NCI-H2227 (cell line): ENCODE measurements at regions not wholly inside any gene's neighbourhood (a gene's known extent, or its start where the extent isn't known, plus 50 kb on each side); places are given as distances from the start of the nearest gene placed in this dataset.

Source experiments
- DNase-seq: peaks from one replicate; lab custom pipeline; 2025; ENCODE audit not compliant: unreplicated experiment; lab: John Stamatoyannopoulos, UW

DNA sequence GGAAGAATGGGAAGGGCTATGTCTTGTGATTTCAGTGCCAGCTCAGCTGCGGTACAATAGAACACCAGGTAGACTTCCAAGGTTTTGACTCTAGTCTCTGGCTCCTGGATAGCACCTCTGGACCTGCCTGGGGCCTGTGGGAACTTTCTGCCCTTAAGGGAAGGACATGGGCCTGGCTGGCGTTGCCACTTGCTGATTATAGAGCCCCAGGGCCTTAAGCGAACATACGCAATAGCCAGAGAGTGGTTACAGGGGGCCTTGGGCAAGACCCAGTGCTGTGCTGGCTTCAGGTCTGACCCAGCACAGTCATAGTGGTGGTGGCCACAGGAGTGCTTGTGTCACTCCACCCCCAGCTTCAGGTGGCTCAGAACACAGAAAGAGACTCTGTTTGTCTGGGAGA is 131.1 kb upstream of the COL21A1 start:
- no peak for DNase-seq

DNA sequence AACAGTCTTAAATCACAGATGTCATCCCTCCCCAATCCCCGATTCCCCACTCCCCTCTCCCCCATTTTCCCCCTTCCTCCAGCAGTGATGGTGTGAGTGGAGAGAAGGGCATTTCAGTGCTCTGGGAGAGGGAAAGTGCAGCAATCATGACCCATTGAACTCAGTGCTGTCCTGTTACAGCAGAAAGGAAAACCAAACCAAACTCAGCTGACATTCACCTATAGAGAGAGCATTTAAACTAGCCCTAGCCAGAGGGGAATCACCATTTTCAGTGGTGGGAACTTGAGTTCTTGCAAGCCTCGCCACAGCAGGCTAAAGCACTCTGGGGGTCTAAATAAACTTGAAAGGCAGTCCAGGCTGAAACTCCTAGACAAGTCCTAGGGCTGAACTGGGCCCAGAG is 129.9 kb upstream of the COL21A1 start:
- DNase-seq = no peak

DNA sequence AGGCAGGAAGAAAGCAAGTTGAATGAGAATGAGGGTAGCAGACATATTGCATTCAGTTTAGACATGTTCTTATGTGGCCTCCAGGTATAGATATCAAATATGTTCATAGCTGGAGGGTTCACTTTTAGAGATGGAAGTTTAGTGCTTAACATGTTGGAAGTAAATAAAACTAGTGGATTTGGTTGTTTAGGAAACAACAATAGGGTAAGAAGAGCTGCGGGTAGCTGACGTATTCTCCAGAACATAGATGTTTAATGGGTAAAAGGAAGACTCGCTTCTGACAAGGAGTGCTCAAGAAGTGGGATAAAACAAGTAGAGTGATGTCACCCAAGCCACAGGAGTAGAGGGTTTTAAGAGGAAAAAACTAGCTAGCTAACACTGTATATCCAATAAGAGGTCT is 128.4 kb upstream of the COL21A1 start:
- no peak for DNase-seq

DNA sequence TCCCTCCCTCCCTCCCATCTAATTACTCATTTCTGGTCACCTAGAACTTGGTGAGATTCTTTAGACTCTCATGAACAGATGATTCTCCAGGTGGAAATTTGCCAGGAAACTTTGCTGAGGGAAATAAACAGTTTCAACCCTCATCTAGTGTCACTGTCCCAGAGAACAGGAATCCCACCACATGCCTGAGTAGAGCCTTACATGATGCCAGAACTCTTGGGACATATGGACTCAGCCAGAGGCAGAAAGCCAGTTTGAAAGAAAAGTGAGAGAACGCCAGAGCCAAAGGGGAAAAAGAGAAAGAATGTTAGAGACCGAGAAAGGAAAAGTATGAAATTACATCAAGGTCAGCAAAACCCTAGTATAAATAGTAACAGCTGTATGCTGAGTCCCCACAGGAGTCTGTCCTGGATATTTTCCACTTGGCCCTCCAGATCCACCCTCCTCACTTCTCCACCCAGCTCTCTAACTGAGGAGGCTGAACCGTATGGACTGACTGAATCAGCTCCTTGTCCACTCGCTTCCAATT is 127.5 kb upstream of the COL21A1 start:
- no peak for DNase-seq

DNA sequence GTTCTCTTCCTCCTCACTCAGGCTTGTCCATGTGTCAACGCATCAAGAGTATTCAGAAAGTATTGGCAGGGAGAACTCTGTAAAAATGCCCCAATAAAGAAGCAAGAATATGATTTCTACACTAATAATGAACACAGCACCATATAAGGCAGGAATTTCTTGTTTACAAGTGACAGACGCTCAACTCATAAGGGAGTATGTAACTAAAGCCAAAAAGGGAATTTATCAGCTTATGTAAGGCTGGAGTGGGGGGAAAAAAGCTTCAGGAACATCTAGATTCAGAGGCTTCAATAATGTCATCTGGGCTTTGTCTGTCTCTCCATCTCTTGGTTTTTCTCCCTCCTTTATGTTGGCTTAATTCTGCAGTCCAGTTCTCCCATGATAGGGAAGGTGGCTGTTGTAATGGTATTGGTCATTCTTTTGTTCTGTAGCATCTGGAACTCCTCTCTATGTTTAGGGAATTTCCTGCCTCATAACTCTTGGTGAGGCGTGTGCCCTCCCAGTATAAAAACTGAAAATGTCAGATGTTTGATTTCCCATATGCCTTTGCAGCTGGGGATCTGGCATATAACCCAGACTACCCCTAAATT is 125.1 kb upstream of the COL21A1 start:
- no peak for DNase-seq

DNA sequence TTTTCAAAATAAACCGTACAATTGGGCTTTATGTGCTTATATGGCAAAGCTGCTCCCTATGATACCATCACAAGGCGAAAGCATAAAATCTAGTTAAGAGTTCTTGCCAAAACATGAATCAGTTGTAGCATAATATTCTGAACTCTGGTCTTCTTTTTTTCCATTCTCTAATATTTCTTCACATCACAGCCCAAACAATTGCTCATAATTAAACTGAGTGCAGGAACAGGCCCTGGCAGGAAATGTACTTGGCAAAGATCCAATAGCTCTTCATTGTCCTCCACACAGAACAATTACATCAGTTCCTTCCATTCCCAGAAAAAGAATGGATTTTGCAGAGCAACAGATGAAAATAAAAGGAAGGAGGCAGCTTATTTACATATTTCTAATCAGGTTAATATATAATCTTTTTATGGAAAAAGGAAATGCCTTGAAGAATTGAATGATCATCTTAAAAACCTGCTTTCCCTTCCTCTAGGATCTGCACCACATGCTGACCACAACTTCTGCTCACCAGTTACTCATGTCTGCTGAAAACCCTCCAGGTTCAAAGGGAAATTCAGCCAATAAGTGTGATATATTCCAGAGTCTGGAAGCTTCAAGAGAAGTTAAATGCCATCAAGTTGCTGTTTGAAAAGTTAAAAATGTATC is 123.3 kb upstream of the COL21A1 start:
- DNase-seq = peak; percentile 34

DNA sequence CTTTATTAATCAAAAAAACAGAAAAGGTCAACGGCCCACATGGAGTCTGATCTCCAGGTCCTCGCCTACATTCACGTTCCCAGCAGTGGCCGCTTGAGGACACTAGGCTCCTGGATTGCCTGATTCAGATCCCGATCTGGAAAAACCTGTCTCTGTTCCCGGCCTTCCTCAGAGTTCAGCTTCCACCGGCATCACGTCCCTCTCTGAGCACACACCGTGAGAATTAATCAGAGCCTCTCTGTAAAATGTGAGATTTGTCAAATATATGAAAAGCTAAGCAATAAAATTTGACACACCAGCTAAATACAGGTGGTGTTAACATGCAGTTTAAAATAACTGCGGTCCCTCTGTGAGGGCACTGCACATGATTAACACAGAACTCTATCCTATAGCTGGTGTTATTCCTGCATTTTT is 122.8 kb upstream of the COL21A1 start:
- no peak for DNase-seq

DNA sequence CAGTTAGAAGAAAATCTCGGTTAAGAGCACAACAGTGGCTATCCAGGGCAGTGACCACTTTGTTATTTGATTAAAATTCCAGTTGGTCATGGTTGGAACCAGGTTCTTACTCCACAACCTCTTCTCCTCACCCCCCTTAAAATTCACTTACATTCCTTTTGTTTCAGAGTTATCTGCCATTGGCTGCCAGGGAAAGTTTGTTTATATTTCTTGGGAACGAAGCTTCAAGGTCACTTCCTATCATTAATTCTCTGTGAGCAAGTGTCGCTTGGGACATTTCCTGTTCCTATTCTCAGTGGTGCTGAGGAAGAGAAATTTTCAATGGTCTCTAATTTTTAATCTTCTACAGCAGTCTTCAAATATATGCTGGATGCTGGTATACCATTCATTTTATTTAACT is 121.1 kb upstream of the COL21A1 start:
- DNase-seq = no peak

DNA sequence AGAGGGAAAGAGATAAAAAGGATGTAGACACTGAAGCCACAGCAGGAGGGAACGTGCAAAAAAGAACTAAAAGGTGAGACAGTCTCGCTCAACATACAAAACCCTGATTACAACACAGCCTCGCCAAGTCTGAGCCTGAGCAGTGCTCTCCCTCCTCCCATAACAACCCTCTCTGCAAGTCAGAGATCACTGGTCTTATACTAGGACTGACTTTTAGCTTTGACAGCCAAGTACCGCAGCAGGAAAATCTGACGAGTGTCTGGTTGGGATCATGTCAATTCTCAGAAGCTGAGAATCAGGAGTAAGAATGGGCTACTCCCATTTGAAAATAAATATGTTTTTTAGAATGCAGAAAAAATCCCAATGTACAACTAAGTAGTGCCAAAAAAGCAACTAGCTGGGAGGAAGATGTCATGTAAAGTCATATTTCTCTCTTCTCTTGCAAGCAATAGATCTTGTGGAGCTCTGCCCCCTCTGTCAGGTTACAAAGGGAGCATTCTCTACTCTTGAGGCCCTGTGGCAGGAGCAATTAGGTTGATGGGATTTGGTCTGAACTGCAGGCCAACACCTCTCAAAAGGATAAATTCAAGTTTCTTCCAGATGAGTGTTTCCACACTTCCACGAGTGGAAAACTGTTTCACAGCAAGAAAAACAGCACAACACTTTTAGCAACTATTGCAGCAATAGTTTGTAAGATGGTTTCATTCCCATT is 118.9 kb upstream of the COL21A1 start:
- no peak for DNase-seq

DNA sequence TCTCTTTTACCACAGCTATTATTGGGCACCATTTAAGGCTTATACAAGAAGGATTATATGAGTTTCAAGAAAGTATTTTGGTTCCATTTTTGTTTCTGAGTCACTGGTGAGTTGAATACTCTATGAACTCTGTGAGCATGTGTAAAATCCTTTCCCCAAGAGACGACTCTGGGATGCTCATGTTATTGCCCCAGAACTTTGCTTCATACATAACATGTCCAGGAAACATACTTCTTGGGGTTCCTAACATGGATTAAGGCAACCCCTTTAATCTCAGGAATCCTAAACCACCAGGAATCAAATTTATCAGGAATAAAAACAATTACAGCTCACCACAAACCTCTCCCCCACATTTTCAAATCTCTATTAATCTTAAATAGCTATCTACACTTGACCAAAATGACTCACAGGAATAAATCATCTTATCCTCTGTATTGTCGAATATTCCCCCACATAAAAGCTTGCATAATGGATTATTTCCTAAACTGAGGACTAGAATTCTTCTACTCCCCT is 117.5 kb upstream of the COL21A1 start:
- no peak for DNase-seq

DNA sequence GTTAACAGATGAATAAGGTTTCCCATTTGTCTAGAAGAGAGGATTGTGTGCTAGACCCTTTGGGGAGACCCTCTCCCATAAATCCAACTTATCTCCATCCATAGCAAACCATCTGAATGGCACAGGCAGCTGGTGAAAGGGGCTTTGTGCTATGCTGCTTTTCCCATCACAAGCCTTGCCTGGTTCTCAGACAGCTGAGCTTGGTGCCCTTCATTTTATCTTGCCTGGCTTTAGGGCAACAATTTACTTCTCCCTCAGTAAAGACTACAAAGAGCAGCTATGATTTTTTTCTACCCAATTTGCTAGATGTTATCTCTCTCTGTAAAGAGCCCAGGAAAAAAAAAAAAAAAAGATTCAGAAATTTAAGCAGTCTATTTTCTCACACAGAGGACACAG is 117.0 kb upstream of the COL21A1 start:
- DNase-seq = no peak

DNA sequence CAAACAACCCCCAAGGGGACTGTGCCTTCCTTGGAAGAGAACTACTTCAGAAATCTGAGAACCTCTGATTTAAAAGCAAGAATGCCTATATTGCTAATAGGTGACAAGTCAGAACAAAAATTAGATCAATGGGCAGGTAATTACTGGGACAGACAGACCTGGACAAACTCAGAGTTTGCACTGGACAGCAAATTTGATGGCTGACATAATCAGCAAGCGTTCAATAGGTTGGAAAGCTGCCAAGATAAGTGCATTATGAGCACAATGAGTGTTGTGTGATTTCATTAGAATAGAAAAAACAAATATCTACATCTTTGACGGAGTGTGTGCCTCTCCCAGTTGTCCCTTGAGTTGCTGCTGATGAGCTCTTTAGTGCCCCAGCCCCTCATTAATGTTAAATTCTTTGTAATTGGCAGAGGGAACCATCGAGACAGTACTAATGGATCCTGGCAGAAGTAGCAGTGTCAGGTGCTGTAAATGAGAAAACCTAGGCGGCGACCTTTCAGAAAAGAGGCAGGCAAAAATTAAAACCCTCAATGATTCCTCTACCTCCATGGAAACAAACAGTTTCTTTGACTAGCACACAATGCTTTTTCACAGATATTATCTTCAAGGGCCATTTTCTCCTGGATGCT is 116.5 kb upstream of the COL21A1 start:
- DNase-seq = no peak

DNA sequence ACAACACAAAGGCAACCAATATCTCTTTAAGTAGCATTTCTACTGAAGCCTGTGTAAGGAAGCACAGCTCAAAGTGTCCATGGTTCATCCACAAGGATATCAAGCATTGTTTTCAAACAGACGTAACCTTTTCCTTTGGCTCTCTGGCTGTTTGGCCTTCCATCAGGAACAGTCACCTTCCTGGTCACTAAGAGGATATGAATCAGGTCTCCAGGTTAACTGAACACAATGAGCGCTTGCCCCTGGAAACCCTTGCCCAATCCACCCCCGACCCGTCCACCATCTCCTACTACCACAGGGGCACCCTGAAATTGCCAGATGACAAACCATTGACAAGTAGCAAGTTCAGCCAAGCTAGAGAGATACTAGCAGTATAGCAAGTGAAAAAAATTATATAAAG is 114.4 kb upstream of the COL21A1 start:
- no peak for DNase-seq

DNA sequence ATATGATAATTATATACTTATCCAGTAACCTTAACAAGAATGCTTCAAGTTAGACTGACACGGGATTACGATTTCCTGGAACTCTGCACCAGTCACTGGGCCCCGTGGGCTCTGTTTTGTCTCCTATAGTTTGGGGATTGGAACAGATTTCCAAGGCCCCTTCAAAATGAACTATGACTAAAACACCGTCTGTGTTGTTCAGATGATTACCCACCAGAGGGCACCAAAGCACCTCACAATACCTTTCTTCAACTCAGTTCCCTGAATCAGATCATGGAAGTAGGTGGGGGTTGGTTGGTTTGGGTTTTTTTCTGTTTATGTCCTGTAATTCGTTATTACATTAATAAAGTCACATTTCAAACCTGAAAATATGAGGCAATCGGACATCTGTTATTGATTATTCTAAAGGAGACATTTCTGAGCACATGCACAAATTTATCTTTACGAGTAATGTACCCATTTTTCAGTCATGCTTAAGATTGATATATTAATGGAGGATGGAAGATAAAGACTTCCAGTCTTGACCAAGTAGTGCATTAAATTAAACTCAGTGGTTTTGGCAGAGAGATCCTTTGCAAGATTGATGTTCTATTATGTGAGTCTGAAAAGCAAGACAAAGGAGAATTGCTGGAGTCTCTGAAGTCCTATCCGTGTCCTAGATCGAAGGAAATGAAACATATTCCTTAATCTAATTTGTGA is 112.0 kb upstream of the COL21A1 start:
- peak; percentile 71 for DNase-seq

DNA sequence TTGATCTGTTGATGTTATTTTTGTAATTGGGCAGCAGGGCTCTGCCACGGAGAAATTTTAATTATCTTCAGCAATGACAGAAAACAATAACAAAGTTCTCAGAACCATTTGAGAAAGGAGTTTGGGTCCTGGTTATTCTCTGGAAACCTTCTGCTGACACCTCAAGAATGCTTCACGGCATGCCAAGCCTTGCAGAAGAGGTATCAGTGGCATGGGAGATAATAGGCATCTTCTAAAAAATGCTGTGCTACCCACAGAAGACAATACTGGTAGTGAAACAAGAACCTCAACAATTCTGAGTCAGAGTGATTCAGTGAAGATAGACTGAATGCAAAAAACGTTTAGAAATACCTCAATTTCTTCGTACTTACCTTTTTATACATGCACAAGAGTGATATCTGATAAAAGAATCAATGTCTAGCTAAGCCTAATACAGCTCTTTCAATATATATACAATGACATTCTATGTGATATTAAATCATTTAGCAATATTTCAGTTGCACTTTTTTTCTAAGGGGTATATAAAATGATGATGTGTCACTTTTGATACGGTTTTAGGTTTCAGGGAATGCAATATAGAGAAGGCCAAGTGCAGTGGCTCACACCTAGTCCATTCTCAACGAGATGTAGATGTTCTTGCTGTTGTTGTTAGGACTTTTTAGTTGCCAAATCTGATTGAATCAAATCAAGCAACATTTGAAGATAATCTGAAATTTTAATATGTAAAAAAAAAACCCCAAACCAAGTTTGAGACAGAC is 110.4 kb upstream of the COL21A1 start:
- no peak for DNase-seq

DNA sequence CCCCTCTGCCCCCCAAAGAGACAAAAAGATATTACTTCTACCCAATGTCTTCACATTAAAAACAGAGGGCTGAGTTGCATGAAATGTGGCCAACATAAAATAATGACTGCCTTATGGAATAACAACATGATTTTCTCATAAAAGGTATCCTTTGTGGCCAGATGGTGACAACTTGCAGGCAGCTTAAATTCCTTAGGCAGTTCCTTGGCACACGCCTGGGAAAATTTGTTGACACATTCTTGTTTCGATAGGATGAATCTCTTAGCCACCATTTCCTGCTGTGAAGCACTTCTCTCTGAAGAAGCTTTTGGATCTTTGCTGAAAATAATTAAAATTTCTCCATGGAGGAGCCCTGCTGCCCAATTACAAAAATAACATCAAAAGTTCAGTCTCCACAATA is 109.0 kb upstream of the COL21A1 start:
- no peak for DNase-seq

DNA sequence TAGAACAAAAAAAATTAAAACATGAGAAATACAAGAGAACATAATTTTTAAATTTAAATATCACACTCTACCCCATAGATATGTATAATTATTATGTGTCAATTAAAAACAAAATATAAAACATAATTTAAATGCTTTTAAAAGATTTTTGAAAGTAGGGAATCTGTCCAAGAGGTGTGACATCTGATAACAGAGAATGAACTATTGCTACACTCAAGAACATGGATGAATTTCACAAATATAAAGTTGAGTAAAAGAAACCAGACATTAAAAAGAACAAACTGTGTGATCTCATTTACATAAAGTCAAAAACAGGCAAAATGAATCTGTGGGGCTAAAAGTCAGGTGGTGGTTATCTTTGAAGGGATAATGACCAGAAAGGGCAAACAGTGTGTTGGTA is 106.5 kb upstream of the COL21A1 start:
- DNase-seq = no peak

DNA sequence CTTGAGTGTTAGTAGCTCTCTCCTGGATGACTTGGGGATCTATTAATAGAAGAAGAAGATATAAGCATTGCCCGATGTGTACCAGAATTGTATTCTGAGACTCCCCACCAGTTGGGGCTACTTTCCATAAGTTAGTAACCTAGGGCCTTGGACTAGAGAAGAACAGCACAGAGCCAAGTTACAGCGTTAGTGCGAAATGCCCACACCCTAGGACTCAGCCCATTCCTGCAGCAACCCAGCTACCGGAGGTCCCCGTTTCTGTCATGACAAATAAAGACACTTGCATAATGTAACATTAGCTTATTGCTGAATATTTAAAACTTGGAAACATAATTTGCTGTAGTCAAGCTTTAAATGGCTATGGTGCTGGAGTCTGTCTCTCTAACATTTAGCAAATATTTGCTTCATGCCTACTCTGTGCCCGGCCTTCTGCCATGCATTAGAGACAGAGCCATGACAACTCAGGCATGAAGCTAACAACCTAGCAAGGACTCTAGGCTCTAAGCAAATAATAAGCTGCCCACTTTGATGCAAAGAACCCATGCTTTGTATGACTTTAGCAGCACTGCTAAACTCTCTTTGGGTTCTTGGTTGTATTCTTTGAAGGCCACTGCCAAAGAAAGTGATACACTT is 103.4 kb upstream of the COL21A1 start:
- DNase-seq = no peak

DNA sequence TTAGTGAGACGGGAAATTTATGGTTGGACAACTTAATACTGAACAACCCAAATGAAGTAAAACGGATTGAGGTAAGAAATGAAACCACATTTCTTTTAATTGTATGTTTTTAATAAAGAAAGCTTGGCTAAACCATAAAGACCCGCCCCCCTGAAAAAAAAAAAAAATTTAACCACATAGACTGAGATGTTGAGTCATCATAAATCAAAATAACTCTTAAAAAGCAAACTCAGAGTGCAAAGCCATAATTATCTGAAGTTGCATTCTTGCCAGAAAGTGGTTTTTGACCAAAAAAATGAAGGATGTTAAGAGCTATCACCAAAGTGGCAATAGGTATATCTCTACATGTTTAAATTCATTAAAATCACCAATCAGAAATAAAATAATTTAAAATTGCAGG is 101.8 kb upstream of the COL21A1 start:
- DNase-seq = no peak

DNA sequence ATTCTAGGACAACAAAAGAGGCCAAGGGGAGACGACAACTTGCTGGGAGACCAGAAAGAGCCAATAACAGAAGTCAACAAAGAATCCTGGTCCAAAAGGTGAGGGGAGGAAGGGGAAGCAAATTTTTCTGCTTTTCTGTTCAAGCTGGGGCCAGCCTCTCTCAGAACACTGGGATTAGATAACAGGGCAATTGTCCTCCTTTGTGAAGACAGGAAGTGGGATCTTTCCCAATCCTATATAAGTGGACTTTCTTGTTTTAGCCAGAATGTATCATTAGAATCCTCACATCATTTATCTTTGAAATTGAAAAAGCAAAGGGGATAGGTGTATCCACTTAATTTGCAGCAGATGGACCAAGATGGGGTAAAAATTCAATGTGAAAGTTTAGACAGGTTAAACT is 101.2 kb upstream of the COL21A1 start:
- no peak for DNase-seq
